Mesenchymal stem cell (in vitro differentiated cells and primary cell): ENCODE measurements at regions not wholly inside any gene's neighbourhood (a gene's known extent, or its start where the extent isn't known, plus 50 kb on each side); places are given as distances from the start of the nearest gene placed in this dataset.

Experiments used
- DNase-seq: peaks from one replicate; pipeline ENCODE4 v3.0.0-alpha.2; 2013
- H2AFZ ChIP-seq: one replicate; pipeline ENCODE4 v1.6.1; 2013; ENCODE audit warnings: low read depth, mild to moderate bottlenecking, control low read depth, inconsistent platforms, low read length, moderate library complexity
- H2AK5ac ChIP-seq: 2 replicates; pipeline ENCODE4 v1.6.1; 2013; ENCODE audit warnings: low read length, moderate library complexity, mild to moderate bottlenecking, inconsistent platforms; ENCODE audit not compliant: severe bottlenecking
- H2BK120ac ChIP-seq: one replicate; pipeline ENCODE4 v1.6.1; 2013; ENCODE audit warnings: low read depth, mild to moderate bottlenecking, inconsistent platforms, low read length, moderate library complexity
- H2BK12ac ChIP-seq, 2 experiments: one replicate each; pipeline ENCODE4 v1.6.1; 2013; ENCODE audit warnings: inconsistent platforms in 2 of 2, low read length in 2 of 2, mild to moderate bottlenecking in 2 of 2, moderate library complexity in 2 of 2, control low read depth in 1 of 2
- H2BK15ac ChIP-seq: one replicate; pipeline ENCODE4 v1.6.1; 2013; ENCODE audit warnings: mild to moderate bottlenecking, low read depth, inconsistent platforms; ENCODE audit not compliant: poor library complexity, severe bottlenecking
- H2BK5ac ChIP-seq: 2 replicates; pipeline ENCODE4 v1.6.1; 2013; ENCODE audit warnings: low read depth, mild to moderate bottlenecking, low read length, control low read depth, inconsistent platforms; ENCODE audit not compliant: poor library complexity, severe bottlenecking
- H3K14ac ChIP-seq, 2 experiments: one replicate each; pipeline ENCODE4 v1.6.1; 2013; ENCODE audit warnings: inconsistent platforms in 2 of 2, low read length in 2 of 2, control low read depth in 1 of 2, mild to moderate bottlenecking in 1 of 2, moderate library complexity in 1 of 2
- H3K18ac ChIP-seq, 2 experiments: one replicate each; pipeline ENCODE4 v1.6.1; 2013; ENCODE audit warnings: inconsistent platforms in 2 of 2, low read length in 2 of 2, control low read depth in 1 of 2, low read depth in 1 of 2, mild to moderate bottlenecking in 1 of 2
- H3K23ac ChIP-seq, 2 experiments: one replicate each; pipeline ENCODE4 v1.6.1; 2013; ENCODE audit warnings: inconsistent platforms in 2 of 2, low read length in 2 of 2, mild to moderate bottlenecking in 2 of 2, moderate library complexity in 2 of 2, control low read depth in 1 of 2
- H3K27ac ChIP-seq: 2 replicates; pipeline ENCODE4 v1.5.1; 2013; ENCODE audit warnings: mild to moderate bottlenecking, moderate library complexity, low read length, control low read depth, inconsistent platforms; ENCODE audit not compliant: poor library complexity, severe bottlenecking
- H3K27me3 ChIP-seq, 2 experiments: 2 replicates each; pipeline versions ENCODE4 v1.6.1 to v1.7.0; 2013; ENCODE audit warnings: low read length in 2 of 2, mild to moderate bottlenecking in 2 of 2, moderate library complexity in 2 of 2, control low read depth in 1 of 2, inconsistent platforms in 1 of 2; ENCODE audit not compliant: control insufficient read depth in 1 of 2, insufficient read depth in 1 of 2
- H3K36me3 ChIP-seq, 2 experiments: 2 replicates each; pipeline versions ENCODE4 v1.6.1 to v1.7.0; 2013; ENCODE audit warnings: low read length in 2 of 2, control low read depth in 1 of 2, inconsistent platforms in 1 of 2, low read depth in 1 of 2, mild to moderate bottlenecking in 1 of 2; ENCODE audit not compliant: insufficient read depth in 2 of 2, control insufficient read depth in 1 of 2
- H3K4ac ChIP-seq, 2 experiments: one replicate each; pipeline ENCODE4 v1.6.1; 2013; ENCODE audit warnings: inconsistent platforms in 2 of 2, low read length in 2 of 2, mild to moderate bottlenecking in 2 of 2, moderate library complexity in 2 of 2, control low read depth in 1 of 2, low read depth in 1 of 2
- H3K4me1 ChIP-seq: 2 replicates; pipeline ENCODE4 v1.6.1; 2013; ENCODE audit warnings: low read depth, low read length, control low read depth; ENCODE audit not compliant: control insufficient read depth, insufficient read depth
- H3K4me2 ChIP-seq: 2 replicates; pipeline ENCODE4 v1.6.1; 2013; ENCODE audit warnings: low read length, mild to moderate bottlenecking, inconsistent platforms; ENCODE audit not compliant: poor library complexity, severe bottlenecking
- H3K4me3 ChIP-seq, 2 experiments: 2 replicates each; pipeline versions ENCODE4 v1.5.1 to v1.7.0; 2013; ENCODE audit warnings: low read length in 2 of 2, mild to moderate bottlenecking in 2 of 2, control low read depth in 1 of 2, low read depth in 1 of 2; ENCODE audit not compliant: insufficient read depth in 1 of 2
- H3K79me1 ChIP-seq: replicated peaks from 2 replicates; pipeline ENCODE4 v1.6.1; 2013; ENCODE audit warnings: mild to moderate bottlenecking, control low read depth, low read length, inconsistent platforms; ENCODE audit not compliant: poor library complexity, severe bottlenecking
- H3K9ac ChIP-seq: 2 replicates; pipeline ENCODE4 v1.7.0; 2013; ENCODE audit warnings: mild to moderate bottlenecking, low read length, moderate library complexity
- H3K9me3 ChIP-seq: 2 replicates; pipeline ENCODE4 v1.7.0; 2013; ENCODE audit warnings: mild to moderate bottlenecking, low read length; ENCODE audit not compliant: control insufficient read depth
- H4K8ac ChIP-seq: one replicate; pipeline ENCODE4 v1.6.1; 2013; ENCODE audit warnings: inconsistent platforms, mild to moderate bottlenecking, low read length, moderate library complexity
- H4K91ac ChIP-seq: one replicate; pipeline ENCODE4 v1.6.1; 2013; ENCODE audit warnings: mild to moderate bottlenecking, low read length, inconsistent platforms
- WGBS: methylation state at CpG from one replicate; pipeline ENCODE4 v1.1.7; 2013; ENCODE audit warnings: mixed read lengths; 5-methylcytosine and 5-hydroxymethylcytosine counted together

DNA sequence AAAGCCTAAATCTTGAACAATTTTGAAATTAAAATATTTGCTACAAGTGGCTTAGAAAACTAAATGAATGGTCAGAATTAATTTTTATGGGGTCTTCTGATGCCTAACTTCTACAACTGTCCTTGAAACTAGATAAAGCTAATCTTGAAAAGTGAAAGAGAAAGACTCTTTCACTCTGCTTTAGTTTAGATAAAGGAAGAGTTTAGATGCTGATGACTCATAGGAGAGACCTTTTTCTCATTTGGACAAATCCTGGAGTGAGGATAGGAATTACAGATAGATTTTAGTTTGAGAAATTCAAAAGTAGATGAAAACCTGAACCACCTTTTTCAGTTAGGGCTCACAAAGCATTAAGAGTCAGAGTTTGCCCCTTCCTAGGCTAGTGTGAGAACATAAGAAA lies 342.3 kb upstream of the GRID2 start:
- no peak overlapping the region for H3K27ac ChIP-seq
- H2BK120ac ChIP-seq, result no peak overlapping the region
- no peak overlapping the region for H2BK5ac ChIP-seq
- H3K27me3 ChIP-seq, result no peaks in the 10 kb centered on the region
- H4K91ac ChIP-seq, result no peak overlapping the region
- H2AK5ac ChIP-seq, result no peak overlapping the region
- H3K4ac ChIP-seq, result no peak overlapping the region
- no peak overlapping the region for H4K8ac ChIP-seq
- peak; percentile 8 for DNase-seq
- H3K4me3 ChIP-seq, result no peak overlapping the region
- no peak overlapping the region for H3K14ac ChIP-seq
- H2BK12ac ChIP-seq, result no peak overlapping the region
- no peak overlapping the region for H2AFZ ChIP-seq
- no peaks in the 10 kb centered on the region for H3K79me1 ChIP-seq
- H3K9me3 ChIP-seq, result no peaks in the 10 kb centered on the region
- H3K4me2 ChIP-seq, result no peak overlapping the region
- H3K23ac ChIP-seq, result no peak overlapping the region
- H2BK15ac ChIP-seq, result no peak overlapping the region
- H3K36me3 ChIP-seq, result no peaks in the 10 kb centered on the region
- H3K4me1 ChIP-seq, result no peaks in the 10 kb centered on the region
- no peak overlapping the region for H3K18ac ChIP-seq
- no peak overlapping the region for H3K9ac ChIP-seq

DNA sequence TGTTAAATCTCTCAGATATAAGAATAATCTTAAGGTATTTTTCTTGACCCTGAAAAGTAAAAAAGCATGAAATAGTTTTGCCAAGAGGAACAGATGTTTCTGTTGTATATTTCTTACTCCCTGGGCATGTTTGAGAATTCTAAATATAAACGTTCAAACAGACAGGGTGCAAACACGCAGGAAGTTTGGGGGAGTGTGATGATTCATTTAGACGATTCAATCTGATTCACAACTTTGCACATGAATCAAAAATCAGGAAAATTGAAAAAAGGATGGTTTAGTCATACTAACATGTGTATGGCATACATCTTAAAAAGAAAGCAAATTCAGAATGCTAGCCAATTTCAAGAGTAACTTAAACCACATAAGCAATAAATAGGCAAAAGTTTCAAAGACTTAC lies 340.3 kb upstream of the GRID2 start:
- Histone ChIP-seq H3K4me1 (no peaks in the 10 kb centered on the region), H3K4me2 (no peak overlapping the region), H3K36me3 (no peaks in the 10 kb centered on the region), H3K79me1 (no peaks in the 10 kb centered on the region), H4K8ac (no peak overlapping the region), H2BK15ac (no peak overlapping the region), H3K27me3 (no peaks in the 10 kb centered on the region), H3K23ac (no peak overlapping the region), H3K14ac (no peak overlapping the region), H4K91ac (no peak overlapping the region), H3K9ac (no peak overlapping the region), H2BK12ac (no peak overlapping the region), H2AFZ (no peak overlapping the region), H3K18ac (no peak overlapping the region), H3K4me3 (no peak overlapping the region), H2AK5ac (no peak overlapping the region), H3K27ac (no peak overlapping the region), H3K4ac (no peak overlapping the region), H2BK120ac (no peak overlapping the region), H2BK5ac (no peak overlapping the region), H3K9me3 (no peaks in the 10 kb centered on the region)
- DNase-seq, result peak; percentile 31
- 53% methylated on average over 2 of the region's 3 CpGs for WGBS

DNA sequence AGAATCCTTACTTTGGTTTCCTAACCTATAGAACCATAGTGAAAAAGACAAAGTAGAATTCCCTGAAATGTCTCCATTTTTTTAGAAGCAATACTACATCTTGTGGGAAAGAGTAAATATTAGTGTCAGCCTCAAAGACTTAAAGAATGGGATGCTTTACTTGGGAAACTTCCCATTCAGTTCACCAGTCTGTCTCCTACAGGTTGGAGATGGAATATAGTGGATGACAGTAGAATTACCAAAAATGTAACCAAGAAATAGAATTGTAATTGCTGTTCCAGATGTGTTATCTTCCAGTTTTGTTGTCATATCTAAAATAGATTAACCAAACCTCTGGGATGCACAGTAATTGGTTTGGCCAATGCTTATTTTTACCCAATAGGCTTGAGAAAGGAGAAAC lies 338.6 kb upstream of the GRID2 start:
- no peaks in the 10 kb centered on the region for H3K9me3 ChIP-seq
- H3K4me1 ChIP-seq, result no peaks in the 10 kb centered on the region
- H3K14ac ChIP-seq, result no peak overlapping the region
- no peak overlapping the region for H2BK5ac ChIP-seq
- no peak overlapping the region for H3K23ac ChIP-seq
- no peak overlapping the region for H4K8ac ChIP-seq
- no peak overlapping the region for H2BK12ac ChIP-seq
- no peak overlapping the region for H3K18ac ChIP-seq
- H2BK15ac ChIP-seq, result no peak overlapping the region
- H4K91ac ChIP-seq, result no peak overlapping the region
- no peak overlapping the region for H3K4me3 ChIP-seq
- no peaks in the 10 kb centered on the region for H3K79me1 ChIP-seq
- H3K4ac ChIP-seq, result no peak overlapping the region
- H2AFZ ChIP-seq, result no peak overlapping the region
- no peak overlapping the region for H3K27ac ChIP-seq
- no peak overlapping the region for H3K4me2 ChIP-seq
- H3K27me3 ChIP-seq, result no peaks in the 10 kb centered on the region
- H2BK120ac ChIP-seq, result no peak overlapping the region
- H2AK5ac ChIP-seq, result no peak overlapping the region
- H3K36me3 ChIP-seq, result no peaks in the 10 kb centered on the region
- H3K9ac ChIP-seq, result no peak overlapping the region
- no peak for DNase-seq

DNA sequence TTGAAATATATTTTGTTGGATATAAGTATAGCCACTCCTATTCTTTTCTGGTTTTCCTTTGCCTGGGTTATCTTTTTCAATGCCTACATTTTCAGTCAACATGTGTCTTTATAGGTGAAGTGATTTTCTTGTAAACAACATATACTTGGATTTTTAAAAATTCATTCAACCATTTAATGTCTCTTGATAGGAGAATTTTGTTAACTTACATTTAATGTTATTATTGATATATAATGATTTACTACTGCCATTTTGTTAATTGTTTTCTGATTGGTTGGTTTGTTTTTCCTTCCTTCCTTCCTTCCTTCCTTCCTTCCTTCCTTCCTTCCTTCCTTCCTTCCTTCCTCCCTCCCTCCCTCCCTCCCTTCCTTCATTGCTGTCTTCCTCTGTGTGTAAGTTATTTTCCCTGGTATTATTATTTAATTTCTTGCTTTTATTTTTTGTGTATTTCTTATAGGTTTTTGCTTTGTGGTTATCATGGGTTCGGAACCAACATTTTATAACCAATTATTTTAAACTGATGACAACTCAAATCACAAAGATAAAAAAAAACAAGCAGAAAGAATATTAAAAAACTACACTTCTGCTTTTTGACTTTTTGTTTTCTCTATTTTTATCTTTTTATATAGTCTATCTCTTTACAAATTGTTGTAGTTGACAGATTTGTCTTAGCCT lies 330.1 kb upstream of the GRID2 start:
- Histone ChIP-seq H3K4ac (no peak overlapping the region), H3K23ac (no peak overlapping the region), H3K18ac (no peak overlapping the region), H3K9ac (no peak overlapping the region), H2BK12ac (no peak overlapping the region), H3K9me3 (peaks cover 13% of the 10 kb centered on the region), H4K91ac (no peak overlapping the region), H2AK5ac (no peak overlapping the region), H2AFZ (no peak overlapping the region), H3K27ac (no peak overlapping the region), H3K36me3 (no peaks in the 10 kb centered on the region), H2BK15ac (no peak overlapping the region), H3K4me3 (no peak overlapping the region), H3K4me2 (no peak overlapping the region), H3K27me3 (no peaks in the 10 kb centered on the region), H4K8ac (no peak overlapping the region), H3K4me1 (no peaks in the 10 kb centered on the region), H2BK120ac (no peak overlapping the region), H3K14ac (no peak overlapping the region), H3K79me1 (no peaks in the 10 kb centered on the region), H2BK5ac (no peak overlapping the region)
- DNase-seq, result no peak
- WGBS, result no CpG with 5 or more reads among the region's 1 CpG
